Loucy (cell line): ENCODE measurements at regions not wholly inside any gene's neighbourhood (a gene's known extent, or its start where the extent isn't known, plus 50 kb on each side); places are given as distances from the start of the nearest gene placed in this dataset.

Experiments
- H2AFZ ChIP-seq: fragments of 200-600 bp; sonication (generic); 2 replicates; pipeline ENCODE4 v1.6.0; 2016; ENCODE audit warnings: antibody characterized with exemption, mild to moderate bottlenecking, low read length, moderate library complexity
- H3F3A ChIP-seq: fragments of 200-600 bp; 2 replicates; pipeline ENCODE4 v1.6.0; 2016; ENCODE audit warnings: antibody characterized with exemption, low read depth, mild to moderate bottlenecking
- H3K27me3 ChIP-seq: fragments of 200-600 bp; sonication (generic); 2 replicates; pipeline ENCODE4 v1.6.1; 2014; ENCODE audit warnings: low read length, mild to moderate bottlenecking; ENCODE audit not compliant: insufficient read depth, poor library complexity, severe bottlenecking
- H3K36me3 ChIP-seq: fragments of 200-600 bp; sonication (generic); 2 replicates; pipeline ENCODE4 v1.6.1; 2016; ENCODE audit warnings: low read length; ENCODE audit not compliant: insufficient read depth
- H3K4me1 ChIP-seq: fragments of 200-600 bp; sonication (generic); 2 replicates; pipeline ENCODE4 v1.5.1; 2014; ENCODE audit warnings: low read length, mild to moderate bottlenecking; ENCODE audit not compliant: insufficient read depth, poor library complexity, severe bottlenecking
- H3K4me2 ChIP-seq: fragments of 200-600 bp; sonication (generic); 2 replicates; pipeline ENCODE4 v1.6.0; 2014; ENCODE audit warnings: antibody characterized with exemption, low read length, low read depth, mild to moderate bottlenecking; ENCODE audit not compliant: poor library complexity, severe bottlenecking
- H3K4me3 ChIP-seq: fragments of 200-600 bp; sonication (generic); 2 replicates; pipeline ENCODE4 v1.5.1; 2014; ENCODE audit warnings: low read length, mild to moderate bottlenecking, mixed read lengths; ENCODE audit not compliant: poor library complexity, severe bottlenecking
- H3K79me2 ChIP-seq: fragments of 200-600 bp; sonication (generic); 2 replicates; pipeline ENCODE4 v1.6.1; 2014; ENCODE audit warnings: low read length; ENCODE audit not compliant: insufficient read depth
- H3K9ac ChIP-seq: fragments of 200-600 bp; sonication (generic); 2 replicates; pipeline ENCODE4 v1.6.0; 2014; ENCODE audit warnings: mild to moderate bottlenecking, low read depth, low read length, moderate library complexity; ENCODE audit not compliant: poor library complexity, severe bottlenecking
- H3K9me2 ChIP-seq: fragments of 200-600 bp; sonication (generic); replicated peaks from 2 replicates; pipeline ENCODE4 v1.6.1; 2016; ENCODE audit warnings: low read depth, low read length, mixed read lengths
- H3K9me3 ChIP-seq: fragments of 200-600 bp; sonication (generic); 2 replicates; pipeline ENCODE4 v1.6.1; 2014; ENCODE audit warnings: mild to moderate bottlenecking, antibody characterized with exemption, low read length, low read depth; ENCODE audit not compliant: insufficient read depth
- H4K20me1 ChIP-seq: fragments of 200-600 bp; sonication (generic); 2 replicates; pipeline ENCODE4 v1.6.0; 2014; ENCODE audit warnings: antibody characterized with exemption, low read length, mild to moderate bottlenecking; ENCODE audit not compliant: insufficient read depth, poor library complexity, severe bottlenecking
- EZH2phosphoT487 ChIP-seq: fragments of 200-600 bp; IDR thresholded peaks from 2 replicates; pipeline ENCODE4 v1.6.1; 2018; ENCODE audit warnings: antibody characterized with exemption, mild to moderate bottlenecking, moderate library complexity, borderline replicate concordance
- TF ChIP-seq, protein P1 (sequence below): fragments of 200-600 bp; sonication (generic); conservative IDR thresholded peaks from 2 replicates; pipeline ENCODE4 v1.5.1; 2014; ENCODE audit warnings: mild to moderate bottlenecking, antibody characterized with exemption, low read length

DNA sequence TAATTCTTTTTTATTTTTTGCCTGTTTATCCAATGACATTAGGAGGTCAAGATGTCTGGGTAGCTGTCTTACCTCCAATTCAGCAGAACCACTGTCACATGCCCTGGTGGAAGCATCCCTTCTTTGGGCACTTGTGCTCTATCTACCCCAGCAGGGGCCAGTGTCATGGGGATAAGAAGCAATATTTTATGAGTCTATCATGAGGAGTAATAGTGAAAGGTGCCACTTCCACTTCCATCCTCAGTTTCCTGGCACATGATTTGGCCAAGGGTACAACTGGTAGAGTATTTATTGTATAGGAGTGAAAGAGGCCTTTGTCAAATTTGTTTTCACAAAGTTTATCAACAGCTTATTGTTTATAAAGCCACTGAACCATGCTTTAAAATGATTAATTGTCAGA, 112.5 kb downstream of the CCDC71L start:
- no peaks in the 10 kb centered on the region for H3K4me1 ChIP-seq
- no peaks in the 10 kb centered on the region for H3K79me2 ChIP-seq
- no peaks in the 10 kb centered on the region for H3K36me3 ChIP-seq
- no peak overlapping the region for H3K9ac ChIP-seq
- no peaks in the 10 kb centered on the region for H3F3A ChIP-seq
- TF ChIP-seq, protein P1, sequence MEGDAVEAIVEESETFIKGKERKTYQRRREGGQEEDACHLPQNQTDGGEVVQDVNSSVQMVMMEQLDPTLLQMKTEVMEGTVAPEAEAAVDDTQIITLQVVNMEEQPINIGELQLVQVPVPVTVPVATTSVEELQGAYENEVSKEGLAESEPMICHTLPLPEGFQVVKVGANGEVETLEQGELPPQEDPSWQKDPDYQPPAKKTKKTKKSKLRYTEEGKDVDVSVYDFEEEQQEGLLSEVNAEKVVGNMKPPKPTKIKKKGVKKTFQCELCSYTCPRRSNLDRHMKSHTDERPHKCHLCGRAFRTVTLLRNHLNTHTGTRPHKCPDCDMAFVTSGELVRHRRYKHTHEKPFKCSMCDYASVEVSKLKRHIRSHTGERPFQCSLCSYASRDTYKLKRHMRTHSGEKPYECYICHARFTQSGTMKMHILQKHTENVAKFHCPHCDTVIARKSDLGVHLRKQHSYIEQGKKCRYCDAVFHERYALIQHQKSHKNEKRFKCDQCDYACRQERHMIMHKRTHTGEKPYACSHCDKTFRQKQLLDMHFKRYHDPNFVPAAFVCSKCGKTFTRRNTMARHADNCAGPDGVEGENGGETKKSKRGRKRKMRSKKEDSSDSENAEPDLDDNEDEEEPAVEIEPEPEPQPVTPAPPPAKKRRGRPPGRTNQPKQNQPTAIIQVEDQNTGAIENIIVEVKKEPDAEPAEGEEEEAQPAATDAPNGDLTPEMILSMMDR: no peak
- TF ChIP-seq EZH2phosphoT487: no peak
- H3K9me2 ChIP-seq: no peaks in the 10 kb centered on the region
- no peaks in the 10 kb centered on the region for H4K20me1 ChIP-seq
- H3K9me3 ChIP-seq: no peaks in the 10 kb centered on the region
- no peak overlapping the region for H3K4me2 ChIP-seq
- no peak overlapping the region for H2AFZ ChIP-seq
- H3K27me3 ChIP-seq: no peaks in the 10 kb centered on the region
- no peak overlapping the region for H3K4me3 ChIP-seq

DNA sequence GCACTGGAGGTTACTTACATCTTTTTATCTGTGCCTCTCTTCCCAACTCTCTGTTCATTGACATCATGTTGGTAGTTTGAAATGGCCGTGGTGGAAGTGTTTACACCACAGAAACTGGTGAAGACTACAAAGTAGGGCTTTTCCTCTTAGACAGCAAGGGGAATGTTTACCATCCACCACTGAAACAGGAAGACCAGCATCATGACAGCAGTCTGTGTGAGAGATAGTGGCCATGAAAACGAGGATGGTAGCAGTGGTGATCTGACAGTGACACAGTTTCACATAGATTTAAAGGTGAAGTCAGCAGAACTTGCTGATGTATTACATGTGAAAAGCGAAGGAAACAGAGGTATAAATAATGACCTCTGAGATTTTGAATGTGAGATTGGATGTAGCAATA, 115.7 kb downstream of the CCDC71L start:
- Histone ChIP-seq H3K9me2 (no peaks in the 10 kb centered on the region), H2AFZ (peak overlapping the region; percentile 21; the same call in 1 of the 2 replicates), H3K4me1 (no peaks in the 10 kb centered on the region), H3F3A (no peaks in the 10 kb centered on the region), H3K4me2 (no peak overlapping the region), H3K4me3 (no peak overlapping the region), H3K9ac (no peak overlapping the region), H4K20me1 (no peaks in the 10 kb centered on the region), H3K9me3 (no peaks in the 10 kb centered on the region), H3K36me3 (no peaks in the 10 kb centered on the region), H3K79me2 (no peaks in the 10 kb centered on the region), H3K27me3 (no peaks in the 10 kb centered on the region)
- TF ChIP-seq EZH2phosphoT487: no peak
- TF ChIP-seq, protein P1: no peak

DNA sequence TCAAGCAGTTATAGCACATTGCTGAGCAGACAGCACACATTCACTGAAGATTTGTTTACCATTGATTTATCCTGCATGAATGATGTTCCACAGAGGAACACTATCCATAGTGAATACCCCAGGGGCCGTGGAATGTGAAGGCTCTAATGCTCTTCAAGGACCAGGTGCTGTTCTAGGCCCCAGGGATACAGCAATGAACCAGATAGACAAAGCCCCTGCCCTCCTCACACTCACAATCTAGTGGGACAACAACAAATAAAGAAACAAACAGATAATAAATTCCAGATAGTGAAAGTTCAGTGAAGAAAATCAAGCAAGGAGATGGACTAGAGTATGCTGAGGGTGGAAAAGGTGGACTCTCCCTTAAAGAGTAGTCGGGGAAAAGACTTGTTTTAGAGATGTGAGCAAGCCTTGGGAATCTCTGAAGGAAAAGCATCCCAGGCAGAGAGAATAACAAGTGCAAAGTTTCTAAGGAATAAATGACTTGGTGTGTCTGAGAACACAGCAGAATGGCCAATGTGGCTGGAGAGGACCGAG, 117.7 kb downstream of the CCDC71L start:
- H3K9ac ChIP-seq: no peak overlapping the region
- TF ChIP-seq, protein P1: no peak
- no peak for TF ChIP-seq EZH2phosphoT487
- no peaks in the 10 kb centered on the region for H4K20me1 ChIP-seq
- no peaks in the 10 kb centered on the region for H3K9me2 ChIP-seq
- H3K79me2 ChIP-seq: no peaks in the 10 kb centered on the region
- H3K4me2 ChIP-seq: no peak overlapping the region
- no peaks in the 10 kb centered on the region for H3K27me3 ChIP-seq
- H3K4me3 ChIP-seq: no peak overlapping the region
- H3K9me3 ChIP-seq: no peaks in the 10 kb centered on the region
- H2AFZ ChIP-seq: peak overlapping the region; percentile 22; the same call in 1 of the 2 replicates
- no peaks in the 10 kb centered on the region for H3F3A ChIP-seq
- no peaks in the 10 kb centered on the region for H3K36me3 ChIP-seq
- no peaks in the 10 kb centered on the region for H3K4me1 ChIP-seq
